ENCODE measurements at regions not wholly inside any gene's neighbourhood (a gene's known extent, or its start where the extent isn't known, plus 50 kb on each side); places are given as distances from the start of the nearest gene placed in this dataset.
"Not testable (repeated sequence)": the region's sequence is repeated elsewhere in the genome, so short reads cannot be mapped to it uniquely, and the experiment has no call there.

- FAIRE-seq (no peak), DNase-seq (ENCODE audit: insufficient read length, low spot score) (no peak)
- no peak for TF ChIP-seq POLR2A (IDR thresholded peaks at IDR 0.05; ENCODE audit: low read depth, low read length)
Measured at GRCh38 chr10:38209332-38209731, 115.2 kb downstream of the ZNF37A start.

GRCh38 chr10:38209748-38210147, 115.6 kb downstream of the ZNF37A start:
- not testable (repeated sequence) for FAIRE-seq; DNase-seq (ENCODE audit: insufficient read length, low spot score)

GRCh38 chr10:38212460-38212859, 118.3 kb downstream of the ZNF37A start:
- DNase-seq (ENCODE audit: insufficient read length, low spot score) (no peak), FAIRE-seq (no peak)
- TF ChIP-seq POLR2A (IDR thresholded peaks at IDR 0.05; ENCODE audit: low read depth, low read length): no peak

GRCh38 chr10:38226385-38226784, 132.2 kb downstream of the ZNF37A start:
- TF ChIP-seq POLR2A (IDR thresholded peaks at IDR 0.05; ENCODE audit: low read depth, low read length): no peak
- DNase-seq (ENCODE audit: insufficient read length, low spot score) (no peak), FAIRE-seq (no peak)

GRCh38 chr10:38228394-38228793, 134.3 kb downstream of the ZNF37A start:
- TF ChIP-seq POLR2A (IDR thresholded peaks at IDR 0.05; ENCODE audit: low read depth, low read length): no peak
- FAIRE-seq (no peak), DNase-seq (ENCODE audit: insufficient read length, low spot score) (no peak)

- FAIRE-seq: not testable (repeated sequence)
Measured at GRCh38 chr10:38238479-38238878, 144.3 kb downstream of the ZNF37A start.

GRCh38 chr10:38242061-38242649, 148.0 kb downstream of the ZNF37A start:
- not testable (repeated sequence) for DNase-seq (ENCODE audit: insufficient read length, low spot score); FAIRE-seq

More at GRCh38 chr10:38238479-38238878, 144.3 kb downstream of the ZNF37A start:
- DNase-seq (ENCODE audit: insufficient read length, low spot score): not testable (repeated sequence)

GRCh38 chr10:38248113-38248512, 154.0 kb downstream of the ZNF37A start:
- FAIRE-seq; DNase-seq (ENCODE audit: insufficient read length, low spot score): not testable (repeated sequence)

- not testable (repeated sequence) for DNase-seq (ENCODE audit: insufficient read length, low spot score)
- FAIRE-seq: peak; percentile 69
Measured at GRCh38 chr10:38252551-38252950, 158.4 kb downstream of the ZNF37A start.

- DNase-seq (ENCODE audit: insufficient read length, low spot score); FAIRE-seq: not testable (repeated sequence)
Measured at GRCh38 chr10:38267555-38267954, 173.4 kb downstream of the ZNF37A start.

- not testable (repeated sequence) for DNase-seq (ENCODE audit: insufficient read length, low spot score); FAIRE-seq
Measured at GRCh38 chr10:38271031-38271430, 176.9 kb downstream of the ZNF37A start.

- not testable (repeated sequence) for FAIRE-seq; DNase-seq (ENCODE audit: insufficient read length, low spot score)
Measured at GRCh38 chr10:38274879-38275278, 180.7 kb downstream of the ZNF37A start.

GRCh38 chr10:38292560-38292959, 198.4 kb downstream of the ZNF37A start:
- not testable (repeated sequence) for FAIRE-seq; DNase-seq (ENCODE audit: insufficient read length, low spot score)

- DNase-seq (ENCODE audit: insufficient read length, low spot score); FAIRE-seq: not testable (repeated sequence)
Measured at GRCh38 chr10:38310111-38310510, 216.0 kb downstream of the ZNF37A start.

GRCh38 chr10:38315090-38315805, 221.1 kb downstream of the ZNF37A start:
- DNase-seq (ENCODE audit: insufficient read length, low spot score); FAIRE-seq: not testable (repeated sequence)

- FAIRE-seq; DNase-seq (ENCODE audit: insufficient read length, low spot score): not testable (repeated sequence)
Measured at GRCh38 chr10:38321393-38321792, 227.3 kb downstream of the ZNF37A start.

- not testable (repeated sequence) for DNase-seq (ENCODE audit: insufficient read length, low spot score); FAIRE-seq
Measured at GRCh38 chr10:38330306-38330705, 236.2 kb downstream of the ZNF37A start.

- not testable (repeated sequence) for DNase-seq (ENCODE audit: insufficient read length, low spot score); FAIRE-seq
Measured at GRCh38 chr10:38331106-38331505, 237.0 kb downstream of the ZNF37A start.

- not testable (repeated sequence) for FAIRE-seq; DNase-seq (ENCODE audit: insufficient read length, low spot score)
Measured at GRCh38 chr10:38333699-38334098, 239.6 kb downstream of the ZNF37A start.

GRCh38 chr10:38350645-38351044, 256.5 kb downstream of the ZNF37A start:
- DNase-seq (ENCODE audit: insufficient read length, low spot score); FAIRE-seq: not testable (repeated sequence)

GRCh38 chr10:38354410-38354809, 260.3 kb downstream of the ZNF37A start:
- FAIRE-seq; DNase-seq (ENCODE audit: insufficient read length, low spot score): not testable (repeated sequence)
